IPS DF 6.9 (cell line): ENCODE measurements at regions not wholly inside any gene's neighbourhood (a gene's known extent, or its start where the extent isn't known, plus 50 kb on each side); places are given as distances from the start of the nearest gene placed in this dataset.

Experiments
- DNase-seq: peaks from one replicate; pipeline ENCODE4 v3.0.0-alpha.2; 2013; ENCODE audit warnings: low read depth, low spot score
- H3K27ac ChIP-seq: one replicate; pipeline ENCODE4 v1.5.1; 2013; ENCODE audit warnings: low read length, control low read depth
- H3K27me3 ChIP-seq: 2 replicates; pipeline ENCODE4 v1.6.1; 2013; ENCODE audit warnings: mild to moderate bottlenecking, low read length; ENCODE audit not compliant: control insufficient read depth, insufficient read depth
- H3K36me3 ChIP-seq: 2 replicates; pipeline ENCODE4 v1.6.1; 2013; ENCODE audit warnings: low read length; ENCODE audit not compliant: control insufficient read depth, insufficient read depth
- H3K4me1 ChIP-seq: 2 replicates; pipeline ENCODE4 v1.6.1; 2013; ENCODE audit warnings: low read length; ENCODE audit not compliant: control insufficient read depth, insufficient read depth
- H3K4me3 ChIP-seq: 2 replicates; pipeline ENCODE4 v1.5.1; 2013; ENCODE audit warnings: mild to moderate bottlenecking, low read length
- H3K9me3 ChIP-seq: 2 replicates; pipeline ENCODE4 v1.6.1; 2013; ENCODE audit warnings: low read length, inconsistent platforms; ENCODE audit not compliant: control insufficient read depth, insufficient read depth
- WGBS: extraction: QIAGEN DNeasy Blood & Tissue Kit; methylation state at CpG from one replicate; pipeline ENCODE4 v1.1.7; 2013; ENCODE audit warnings: mixed read lengths, missing lambda C conversion rate; ENCODE audit not compliant: insufficient read length, insufficient coverage; 5-methylcytosine and 5-hydroxymethylcytosine counted together

- Histone ChIP-seq H3K4me1 (no peaks in the 10 kb centered on the region), H3K36me3 (no peaks in the 10 kb centered on the region), H3K4me3 (no peak overlapping the region), H3K27me3 (no peaks in the 10 kb centered on the region), H3K27ac (no peak overlapping the region), H3K9me3 (no peaks in the 10 kb centered on the region)
- no peak for DNase-seq
- no CpG with 5 or more reads among the region's 2 CpGs for WGBS
These were observed 198.5 kb downstream of the BMP4 start for GRCh38 chr14:53758141-53758540.

DNA sequence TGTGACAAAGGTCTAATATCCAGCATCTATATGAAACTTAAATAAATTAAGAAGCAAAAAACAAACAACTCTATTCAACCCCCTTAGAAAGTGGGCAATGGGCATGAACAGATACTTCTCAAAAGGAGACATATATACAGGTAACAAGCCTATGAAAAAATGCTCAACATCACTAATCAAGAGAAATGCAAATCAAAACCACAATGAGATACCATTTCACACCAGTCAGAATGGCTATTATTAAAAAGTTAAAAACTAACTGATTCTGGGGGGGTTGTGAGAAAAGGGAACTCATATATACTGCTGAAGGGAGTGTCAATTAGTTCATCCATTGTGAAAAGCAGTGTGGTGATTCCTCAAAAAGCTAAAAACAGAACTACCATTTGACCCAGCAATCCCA lies 198.9 kb downstream of the BMP4 start:
- no peaks in the 10 kb centered on the region for H3K9me3 ChIP-seq
- H3K27ac ChIP-seq, result no peak overlapping the region
- no peak for DNase-seq
- H3K36me3 ChIP-seq, result no peaks in the 10 kb centered on the region
- H3K4me1 ChIP-seq, result no peaks in the 10 kb centered on the region
- H3K4me3 ChIP-seq, result no peak overlapping the region
- H3K27me3 ChIP-seq, result no peaks in the 10 kb centered on the region

- WGBS, result no CpG with 5 or more reads among the region's 3 CpGs
- no peak for DNase-seq
- H3K4me1 ChIP-seq, result no peaks in the 10 kb centered on the region
- no peaks in the 10 kb centered on the region for H3K9me3 ChIP-seq
- no peak overlapping the region for H3K27ac ChIP-seq
- H3K4me3 ChIP-seq, result no peak overlapping the region
- H3K27me3 ChIP-seq, result no peaks in the 10 kb centered on the region
- no peaks in the 10 kb centered on the region for H3K36me3 ChIP-seq
These were observed 205.0 kb downstream of the BMP4 start for GRCh38 chr14:53751650-53752049.

GRCh38 chr14:53748691-53749090 lies 207.9 kb downstream of the BMP4 start:
- H3K27me3 ChIP-seq, result no peaks in the 10 kb centered on the region; the same call in 1 of the 2 replicates
- no peaks in the 10 kb centered on the region for H3K36me3 ChIP-seq
- WGBS, result no CpG with 5 or more reads among the region's 1 CpG
- DNase-seq, result no peak
- no peaks in the 10 kb centered on the region for H3K9me3 ChIP-seq
- H3K4me1 ChIP-seq, result no peaks in the 10 kb centered on the region
- H3K27ac ChIP-seq, result no peak overlapping the region
- H3K4me3 ChIP-seq, result no peak overlapping the region

GRCh38 chr14:53744857-53745256 lies 211.8 kb downstream of the BMP4 start:
- no peak overlapping the region for H3K27ac ChIP-seq
- no peaks in the 10 kb centered on the region; the same call in 1 of the 2 replicates for H3K4me1 ChIP-seq
- H3K27me3 ChIP-seq, result no peaks in the 10 kb centered on the region; the same call in 1 of the 2 replicates
- DNase-seq, result no peak
- WGBS, result no CpG with 5 or more reads among the region's 1 CpG
- H3K4me3 ChIP-seq, result no peak overlapping the region
- no peaks in the 10 kb centered on the region for H3K9me3 ChIP-seq
- no peaks in the 10 kb centered on the region for H3K36me3 ChIP-seq

DNA sequence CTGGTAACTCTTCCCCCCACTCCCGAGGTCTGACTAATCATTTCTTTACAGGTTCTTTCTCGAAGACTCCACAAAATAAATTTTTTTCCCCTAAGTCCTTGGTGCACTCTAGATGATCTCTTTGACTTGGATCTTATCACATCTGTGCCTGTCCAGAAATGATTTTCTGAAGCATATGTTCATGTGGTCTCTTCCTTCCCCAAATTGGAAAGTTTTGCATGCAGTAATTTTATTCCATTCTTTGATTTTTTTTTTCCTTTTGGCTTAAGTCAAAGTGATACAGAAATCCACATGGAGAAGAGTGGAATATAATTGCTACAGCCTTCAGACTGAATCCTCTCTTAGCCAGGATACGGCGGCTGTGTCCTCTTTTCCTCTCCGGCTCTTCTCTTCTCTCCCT lies 213.3 kb downstream of the BMP4 start:
- DNase-seq, result no peak
- Histone ChIP-seq H3K27me3 (no peaks in the 10 kb centered on the region; the same call in 1 of the 2 replicates), H3K36me3 (no peaks in the 10 kb centered on the region), H3K4me3 (no peak overlapping the region), H3K9me3 (no peaks in the 10 kb centered on the region), H3K4me1 (no peaks in the 10 kb centered on the region; the same call in 1 of the 2 replicates), H3K27ac (no peak overlapping the region)
- no CpG with 5 or more reads among the region's 5 CpGs for WGBS

- no peaks in the 10 kb centered on the region for H3K9me3 ChIP-seq
- DNase-seq, result peak; percentile 35
- H3K27me3 ChIP-seq, result no peaks in the 10 kb centered on the region; the same call in 1 of the 2 replicates
- no CpG with 5 or more reads among the region's 3 CpGs for WGBS
- no peaks in the 10 kb centered on the region for H3K36me3 ChIP-seq
- no peak overlapping the region for H3K4me3 ChIP-seq
- no peak overlapping the region for H3K27ac ChIP-seq
- no peaks in the 10 kb centered on the region; the same call in 1 of the 2 replicates for H3K4me1 ChIP-seq
These were observed 214.4 kb downstream of the BMP4 start for GRCh38 chr14:53742233-53742620.

GRCh38 chr14:53741479-53742232 lies 215.0 kb downstream of the BMP4 start:
- no CpG with 5 or more reads among the region's 5 CpGs for WGBS
- Histone ChIP-seq H3K27me3 (no peaks in the 10 kb centered on the region; the same call in 1 of the 2 replicates), H3K27ac (no peak overlapping the region), H3K4me3 (no peak overlapping the region), H3K4me1 (no peaks in the 10 kb centered on the region; the same call in 1 of the 2 replicates), H3K9me3 (no peaks in the 10 kb centered on the region), H3K36me3 (no peaks in the 10 kb centered on the region)
- DNase-seq, result no peak

DNA sequence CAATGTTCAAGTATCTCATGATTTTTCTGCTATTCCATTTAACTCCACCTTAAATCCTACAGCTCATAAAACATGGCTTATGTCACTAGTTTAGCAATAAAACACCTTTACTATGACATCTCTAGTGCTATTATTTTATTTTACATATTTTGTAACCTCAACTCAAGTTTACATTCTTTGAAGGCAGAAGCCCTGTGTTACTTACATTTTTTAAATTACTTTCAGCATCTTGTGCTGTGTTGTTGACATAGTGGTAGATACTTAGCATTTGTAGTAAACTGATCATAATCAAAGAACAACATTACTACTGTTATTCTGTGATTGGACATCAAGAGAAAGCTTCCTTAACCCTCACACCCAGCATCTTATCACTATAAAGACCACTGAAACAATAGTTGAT lies 216.1 kb downstream of the BMP4 start:
- no peak for DNase-seq

GRCh38 chr14:53735916-53736315 lies 220.7 kb downstream of the BMP4 start:
- H3K4me1 ChIP-seq, result no peaks in the 10 kb centered on the region
- no peak overlapping the region for H3K27ac ChIP-seq
- no CpG with 5 or more reads among the region's 2 CpGs for WGBS
- H3K4me3 ChIP-seq, result no peak overlapping the region
- H3K36me3 ChIP-seq, result no peaks in the 10 kb centered on the region
- no peak for DNase-seq
- H3K9me3 ChIP-seq, result no peaks in the 10 kb centered on the region
- no peaks in the 10 kb centered on the region for H3K27me3 ChIP-seq

More for the DNA sequence above, 216.1 kb downstream of the BMP4 start:
- H3K27ac ChIP-seq, result no peak overlapping the region
- H3K4me1 ChIP-seq, result no peaks in the 10 kb centered on the region; the same call in 1 of the 2 replicates
- H3K4me3 ChIP-seq, result no peak overlapping the region
- H3K9me3 ChIP-seq, result no peaks in the 10 kb centered on the region
- no peaks in the 10 kb centered on the region for H3K36me3 ChIP-seq
- H3K27me3 ChIP-seq, result no peaks in the 10 kb centered on the region; the same call in 1 of the 2 replicates

- Histone ChIP-seq H3K4me3 (no peak overlapping the region), H3K27me3 (no peaks in the 10 kb centered on the region), H3K36me3 (no peaks in the 10 kb centered on the region), H3K9me3 (no peaks in the 10 kb centered on the region), H3K27ac (no peak overlapping the region), H3K4me1 (no peaks in the 10 kb centered on the region)
- no peak for DNase-seq
- no CpG with 5 or more reads among the region's 5 CpGs for WGBS
These were observed 233.4 kb downstream of the BMP4 start for GRCh38 chr14:53723221-53723620.
